NCI-H187 treated with DMSO at 0.1 percent for 48 hours (cell line): ENCODE measurements at regions not wholly inside any gene's neighbourhood (a gene's known extent, or its start where the extent isn't known, plus 50 kb on each side); places are given as distances from the start of the nearest gene placed in this dataset.
"Not testable (repeated sequence)": the region's sequence is repeated elsewhere in the genome, so short reads cannot be mapped to it uniquely, and the experiment has no call there.

Experiments
- DNase-seq: peaks from one replicate; lab custom pipeline; 2025; lab: John Stamatoyannopoulos, UW

DNA sequence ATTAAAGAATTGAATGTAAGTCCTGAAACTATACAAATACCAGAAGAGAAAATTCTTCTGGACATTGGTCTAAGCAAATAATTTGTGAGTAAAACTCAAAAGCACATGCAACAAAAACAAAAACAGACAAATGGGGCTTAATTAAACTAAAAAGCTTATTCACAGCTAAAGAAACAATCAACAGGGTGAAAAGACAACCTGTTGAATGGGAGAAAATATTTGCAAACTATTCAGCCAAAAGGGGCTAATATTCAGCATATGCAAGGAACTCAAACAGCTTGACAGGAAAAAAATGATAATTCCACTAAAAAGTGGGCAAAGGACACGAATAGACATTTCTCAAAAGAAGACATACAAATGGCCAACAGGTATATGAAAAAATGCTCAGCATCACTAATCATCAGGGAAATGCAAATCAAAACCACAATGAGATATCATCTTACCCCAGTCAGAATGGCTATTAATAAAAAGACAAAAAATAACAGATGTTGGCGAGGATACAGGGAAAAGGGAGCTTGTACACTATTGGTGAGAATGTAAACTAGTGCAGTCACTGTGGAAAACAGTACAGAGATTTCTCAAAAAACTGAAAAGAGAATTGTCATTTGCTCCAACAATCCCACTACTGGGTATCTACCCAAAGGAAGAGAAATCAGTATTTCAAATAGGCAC lies 177.5 kb upstream of the RTL1 start:
- DNase-seq: no peak

- DNase-seq: no peak
Observed at GRCh38 chr14:101082036-101082435, 178.5 kb upstream of the RTL1 start.

- DNase-seq: no peak
Observed at GRCh38 chr14:101082436-101083384, 179.2 kb upstream of the RTL1 start.

DNA sequence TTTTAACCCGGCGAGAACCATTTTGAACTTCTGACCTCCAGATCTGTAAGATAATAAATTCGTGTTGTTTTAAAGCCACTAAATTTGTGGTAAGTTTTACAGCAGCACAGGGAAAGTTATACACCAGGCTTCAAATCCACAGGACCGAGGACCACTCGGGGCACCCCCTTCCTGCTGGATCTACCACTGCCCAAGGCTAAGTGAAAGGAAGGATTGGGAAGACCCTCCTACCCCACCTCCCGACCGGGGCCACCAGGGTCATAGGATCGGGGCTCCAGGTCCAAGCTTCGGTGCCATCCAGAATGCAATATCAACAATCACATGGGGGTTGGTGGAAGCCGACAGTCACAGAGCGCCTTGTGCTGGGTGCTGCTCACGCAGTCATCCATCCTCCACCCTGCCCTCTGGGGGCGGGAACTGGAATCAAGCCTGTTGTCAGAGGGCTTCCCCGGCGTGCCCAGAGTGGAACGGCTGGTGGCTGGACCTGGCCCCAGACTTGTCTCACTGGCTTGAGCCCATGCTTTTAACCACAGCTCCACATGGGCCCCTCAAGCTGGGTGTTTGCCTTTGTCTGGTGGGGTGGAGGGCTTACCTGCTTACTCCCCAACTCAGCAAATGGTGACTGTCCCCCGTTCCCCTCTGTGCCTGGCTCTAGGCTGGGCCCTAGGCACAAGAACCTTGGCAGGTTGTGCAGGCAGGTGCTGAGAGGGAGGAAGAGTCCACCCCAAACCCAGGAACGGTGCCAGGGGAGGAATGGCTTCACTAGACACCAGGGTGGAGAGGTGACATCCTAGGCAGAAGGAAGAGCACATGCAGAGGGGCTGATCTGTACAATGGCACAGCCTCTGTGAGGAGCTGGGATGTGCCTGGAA lies 180.3 kb upstream of the RTL1 start:
- no peak for DNase-seq

DNA sequence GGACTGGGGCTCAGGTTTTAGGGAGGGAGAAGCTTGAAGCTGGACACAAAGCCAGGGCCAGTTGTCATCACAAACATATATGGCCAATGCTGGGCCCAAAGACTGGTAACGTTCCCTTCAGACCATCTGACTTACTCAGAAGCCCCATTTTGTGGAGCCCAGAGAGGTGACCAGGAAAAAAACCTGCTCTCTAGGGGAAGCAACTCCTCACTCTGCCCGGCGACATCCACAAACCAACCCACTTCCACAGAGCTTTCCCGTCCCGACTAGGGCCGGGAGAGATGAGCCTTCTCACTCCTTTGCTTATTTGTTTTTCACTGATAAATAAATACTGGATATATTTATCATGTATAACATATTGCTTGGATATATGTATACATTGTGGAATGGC lies 180.9 kb upstream of the RTL1 start:
- no peak for DNase-seq

DNA sequence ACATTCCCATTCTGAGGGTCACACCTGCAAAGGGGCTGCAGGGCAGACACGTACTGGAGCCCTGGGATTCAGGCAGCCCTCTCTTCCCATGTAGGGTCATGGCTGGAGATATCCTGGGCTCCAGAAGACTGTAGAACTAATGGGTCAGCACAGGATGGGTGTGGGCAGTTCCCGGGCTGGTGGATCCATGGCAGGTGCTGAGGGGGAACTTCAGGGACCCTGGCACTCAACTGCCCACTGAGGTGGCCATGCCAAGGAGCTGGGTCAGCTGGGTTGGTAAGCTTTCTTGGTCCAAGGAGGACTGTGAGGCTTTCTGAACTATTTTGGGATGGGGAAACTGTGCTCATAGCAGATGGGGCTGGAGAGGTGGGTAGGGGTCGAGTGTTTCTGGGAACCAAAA lies 183.4 kb upstream of the RTL1 start:
- no peak for DNase-seq

DNA sequence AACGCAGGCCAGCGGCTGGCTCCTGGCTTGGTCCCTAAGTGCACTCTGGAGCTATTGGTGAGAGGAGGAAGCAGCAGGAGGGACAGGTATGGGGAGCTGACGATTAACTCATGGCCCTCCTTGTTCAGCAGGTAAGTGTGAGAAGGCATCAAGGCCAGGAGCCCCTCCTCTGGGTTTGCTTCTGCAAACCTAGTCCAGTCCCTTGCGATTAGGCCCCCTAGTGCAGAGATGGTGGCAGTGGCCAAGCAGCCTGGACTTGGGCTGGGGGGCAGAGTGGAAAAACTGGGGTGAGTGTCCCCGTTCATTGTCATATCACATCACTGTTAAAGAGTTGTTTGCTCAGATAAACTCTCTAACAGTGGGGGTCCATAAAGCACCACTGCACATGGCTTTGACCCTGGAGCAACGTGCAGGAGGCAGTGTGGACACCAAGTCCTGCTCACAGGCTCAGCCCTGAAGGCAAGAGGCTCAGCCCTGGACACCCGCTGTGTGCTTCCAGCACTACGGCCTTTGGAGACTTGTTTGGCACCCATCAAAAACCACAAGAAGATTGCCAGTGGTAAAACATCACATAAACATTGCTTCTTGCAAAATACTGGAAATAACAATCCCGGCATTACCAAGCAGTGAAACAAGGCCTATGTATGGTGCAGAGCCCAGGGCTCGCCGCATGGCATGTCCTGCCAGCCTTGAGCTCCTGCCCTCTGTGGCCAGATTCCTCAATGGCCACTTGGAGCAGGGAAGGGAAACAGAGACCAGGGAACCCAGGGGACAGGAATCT lies 184.3 kb upstream of the RTL1 start:
- no peak for DNase-seq

GRCh38 chr14:101088395-101088667 lies 184.8 kb upstream of the RTL1 start:
- no peak for DNase-seq

GRCh38 chr14:101088714-101089113 lies 185.2 kb upstream of the RTL1 start:
- no peak for DNase-seq

DNA sequence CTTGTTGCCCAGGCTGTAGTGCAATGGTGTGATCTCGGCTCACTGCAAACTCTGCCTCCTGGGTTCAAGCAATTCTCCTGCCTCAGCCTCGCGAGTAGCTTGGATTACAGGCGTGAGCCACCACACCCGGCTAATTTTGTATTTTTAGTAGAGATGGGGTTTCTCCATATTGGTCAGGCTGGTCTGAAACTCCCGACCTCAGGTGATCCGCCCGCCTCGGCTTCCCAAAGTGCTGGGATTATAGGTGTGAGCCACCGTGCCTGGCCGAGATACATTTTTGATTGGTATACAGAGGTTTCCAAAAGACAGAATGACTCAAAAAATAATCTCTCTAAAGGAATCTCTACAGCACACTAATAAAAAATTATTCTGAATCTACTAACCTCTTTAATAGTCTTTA lies 187.0 kb upstream of the RTL1 start:
- DNase-seq: not testable (repeated sequence)

DNA sequence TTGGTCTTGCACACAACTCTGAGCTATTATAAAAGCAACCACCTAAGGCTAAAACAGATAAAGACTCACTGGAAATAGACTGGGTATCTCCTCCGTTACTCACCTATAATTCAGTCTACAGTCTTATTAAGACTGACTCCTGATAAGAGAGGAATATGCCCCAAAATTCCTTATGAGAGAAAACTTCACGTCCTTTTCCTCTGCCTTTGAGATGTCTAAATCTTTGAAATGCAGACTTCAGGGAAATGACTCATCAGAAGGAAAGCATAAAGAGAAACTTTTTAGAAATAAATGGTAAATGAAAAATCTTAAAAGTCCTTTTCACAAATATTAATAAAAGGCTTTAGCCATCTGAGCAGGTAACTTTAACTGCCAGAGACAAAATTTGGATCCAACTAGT lies 187.5 kb upstream of the RTL1 start:
- no peak for DNase-seq

GRCh38 chr14:101094916-101095315 lies 191.4 kb upstream of the RTL1 start:
- not testable (repeated sequence) for DNase-seq

DNA sequence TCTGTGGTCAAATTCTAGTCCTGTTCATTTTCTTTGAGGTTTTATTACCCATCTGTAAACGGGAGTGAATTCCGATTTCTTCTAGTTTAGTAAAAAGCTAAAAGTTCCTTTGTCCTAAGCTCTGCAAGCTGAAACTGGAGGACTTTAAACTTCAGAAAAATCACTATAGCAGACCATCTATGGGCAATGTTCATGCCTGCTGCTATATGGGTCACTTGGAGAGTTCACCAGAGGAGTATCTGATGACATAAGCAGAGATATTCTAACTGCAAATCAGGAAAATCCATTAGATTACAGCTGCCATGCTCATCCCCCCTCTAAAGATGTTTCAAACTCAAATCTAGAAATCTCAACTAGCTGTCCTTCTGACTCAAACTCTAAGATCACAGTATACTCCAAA lies 193.0 kb upstream of the RTL1 start:
- no peak for DNase-seq

DNA sequence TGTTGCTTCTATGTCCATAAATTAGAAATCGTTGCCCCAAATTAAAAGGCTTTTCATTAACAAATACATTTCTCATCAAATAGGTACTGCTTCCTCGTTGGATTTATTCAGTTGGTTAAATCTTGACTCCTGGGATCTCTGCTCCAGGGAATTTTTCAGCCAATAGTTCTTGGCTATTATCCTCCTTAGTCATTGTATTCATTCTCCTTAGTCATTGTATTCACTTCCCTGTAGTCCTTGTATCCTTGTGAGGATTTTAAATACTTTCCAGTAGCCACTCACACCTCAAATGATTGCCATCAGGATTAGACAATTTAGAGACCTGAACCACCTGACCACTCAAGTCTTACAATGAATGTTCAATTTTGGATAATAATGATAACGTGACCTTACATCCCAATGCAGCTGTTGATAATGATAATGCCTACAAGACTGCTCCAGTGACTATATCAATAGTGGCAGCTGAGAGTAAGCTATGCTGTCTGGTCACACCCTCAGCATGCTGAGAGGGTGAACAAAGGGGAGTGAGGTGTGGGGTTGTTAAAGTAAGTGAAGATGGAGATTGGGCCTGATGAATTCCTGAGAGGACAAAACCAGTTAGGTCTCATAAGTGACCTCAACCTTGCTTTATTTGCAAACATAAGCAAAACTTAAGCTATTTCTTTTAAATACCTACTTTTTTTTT lies 193.7 kb upstream of the RTL1 start:
- no peak for DNase-seq

GRCh38 chr14:101098177-101098576 lies 194.7 kb upstream of the RTL1 start:
- no peak for DNase-seq

- no peak for DNase-seq
Observed at GRCh38 chr14:101098641-101099040, 195.1 kb upstream of the RTL1 start.

GRCh38 chr14:101101456-101102056 lies 198.0 kb upstream of the RTL1 start:
- DNase-seq: peak; percentile 44

DNA sequence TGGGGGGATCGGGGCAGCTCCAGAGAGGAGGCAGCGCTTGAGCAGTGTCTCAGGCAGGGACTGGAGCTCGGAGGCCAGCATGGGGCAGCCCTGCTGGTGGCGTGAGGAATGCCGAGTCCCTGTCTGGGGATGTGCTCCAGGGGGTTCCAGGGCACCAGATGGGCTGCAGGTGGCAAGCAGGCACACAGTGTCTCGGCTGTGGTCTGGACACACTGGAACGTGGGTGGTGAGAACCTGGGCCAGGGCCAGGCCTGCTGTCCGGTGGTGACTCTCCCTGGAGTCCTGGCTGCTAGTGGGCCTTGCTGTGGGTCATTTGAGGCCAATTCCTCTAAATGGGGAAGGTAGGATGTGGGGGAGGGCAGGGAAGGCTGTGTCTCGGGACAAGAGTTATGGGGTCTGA lies 199.4 kb upstream of the RTL1 start:
- DNase-seq: no peak

DNA sequence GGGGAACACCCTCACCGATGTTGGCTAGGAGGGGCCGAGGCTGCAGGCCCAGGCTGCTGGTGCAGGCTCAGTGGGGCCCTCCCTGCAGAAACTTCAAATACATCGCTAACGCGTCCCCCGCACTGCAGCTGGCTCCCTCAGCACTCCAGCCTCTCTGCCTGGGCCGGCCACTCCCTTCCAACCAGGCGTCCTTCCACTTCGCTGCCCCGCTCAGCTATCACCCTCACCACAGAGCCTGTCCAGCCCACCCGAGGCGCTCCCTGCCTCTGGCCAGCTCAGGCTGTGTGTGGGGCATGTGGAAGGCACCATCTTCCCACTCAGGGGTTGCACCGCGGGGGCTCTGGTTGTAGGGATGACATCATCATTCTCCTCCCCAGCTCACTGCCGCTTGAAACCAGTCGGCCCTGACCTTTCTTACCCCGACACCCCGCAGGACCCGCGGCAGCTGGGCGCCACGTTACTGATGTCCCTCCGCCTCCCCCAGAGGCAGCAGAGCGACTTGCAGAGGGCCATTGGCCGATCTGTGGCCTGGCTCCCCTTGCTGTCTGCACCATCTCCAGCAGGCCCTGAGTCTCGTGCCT lies 199.9 kb upstream of the RTL1 start:
- DNase-seq: no peak

GRCh38 chr14:101104485-101104884 lies 201.0 kb upstream of the RTL1 start:
- DNase-seq: no peak

DNA sequence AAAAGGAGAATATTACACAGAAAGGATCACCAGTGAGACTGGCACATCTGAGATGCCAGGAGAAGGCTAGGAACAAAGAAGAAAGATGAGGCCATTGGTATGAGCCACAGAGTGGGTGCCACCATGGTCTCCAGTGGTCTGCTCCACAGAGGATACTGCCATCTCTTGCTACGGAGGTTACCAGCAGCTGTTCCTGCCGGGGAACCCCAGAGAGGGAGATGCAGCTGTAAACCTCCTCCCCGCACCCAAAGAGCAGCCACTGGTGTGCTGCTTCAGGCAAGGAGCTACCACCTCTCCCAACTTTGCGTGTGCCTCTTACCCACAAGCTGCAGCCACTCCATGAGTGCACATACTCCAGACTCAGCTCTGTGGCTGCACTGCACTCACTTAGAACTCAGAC lies 201.5 kb upstream of the RTL1 start:
- DNase-seq: no peak
